Stomach smooth muscle (tissue), 2 donors: ENCODE measurements at regions not wholly inside any gene's neighbourhood (a gene's known extent, or its start where the extent isn't known, plus 50 kb on each side); places are given as distances from the start of the nearest gene placed in this dataset.

Source experiments
- H3K27ac ChIP-seq: one replicate; pipeline ENCODE4 v1.7.0; 2013; ENCODE audit warnings: mild to moderate bottlenecking, low read length, inconsistent platforms
- H3K27me3 ChIP-seq, 2 donors: one replicate each; pipeline ENCODE4 v1.7.0; 2013; ENCODE audit warnings: low read length in 2 of 2; ENCODE audit not compliant: insufficient read depth in 2 of 2, control insufficient read depth in 1 of 2
- H3K36me3 ChIP-seq, 2 donors: one replicate each; pipeline ENCODE4 v1.7.0; 2013; ENCODE audit warnings: low read length in 2 of 2; ENCODE audit not compliant: control insufficient read depth in 2 of 2, insufficient read depth in 2 of 2
- H3K4me1 ChIP-seq: one replicate; pipeline ENCODE4 v1.7.0; 2013; ENCODE audit warnings: low read length; ENCODE audit not compliant: control insufficient read depth, insufficient read depth
- H3K4me3 ChIP-seq, 2 donors: one replicate each; pipeline ENCODE4 v1.7.0; 2013; ENCODE audit warnings: low read length in 2 of 2
- H3K9ac ChIP-seq, 2 donors: one replicate each; pipeline ENCODE4 v1.7.0; 2013; ENCODE audit warnings: low read length in 2 of 2, mild to moderate bottlenecking in 1 of 2
- H3K9me3 ChIP-seq, 2 donors: one replicate each; pipeline ENCODE4 v1.7.0; 2013; ENCODE audit warnings: low read length in 2 of 2; ENCODE audit not compliant: control insufficient read depth in 2 of 2
- donor health status: healthy.
- donor health status: Pancreatic carcinoma.

GRCh38 chr7:52781250-52781649 is 254.2 kb upstream of the POM121L12 start:
- no peak overlapping the region for H3K9ac ChIP-seq
- no peaks in the 10 kb centered on the region for H3K36me3 ChIP-seq
- no peak overlapping the region for H3K4me3 ChIP-seq
- H3K4me1 ChIP-seq = no peaks in the 10 kb centered on the region
- H3K9me3 ChIP-seq = no peaks in the 10 kb centered on the region
- no peak overlapping the region for H3K27ac ChIP-seq
- H3K27me3 ChIP-seq = no peaks in the 10 kb centered on the region

GRCh38 chr7:52779004-52779403 is 256.4 kb upstream of the POM121L12 start:
- no peaks in the 10 kb centered on the region for H3K27me3 ChIP-seq
- H3K9ac ChIP-seq = no peak overlapping the region
- no peaks in the 10 kb centered on the region for H3K36me3 ChIP-seq
- H3K4me3 ChIP-seq = no peak overlapping the region
- H3K4me1 ChIP-seq = no peaks in the 10 kb centered on the region
- H3K9me3 ChIP-seq = no peaks in the 10 kb centered on the region
- no peak overlapping the region for H3K27ac ChIP-seq

GRCh38 chr7:52777051-52777822 is 258.2 kb upstream of the POM121L12 start:
- H3K27ac ChIP-seq = no peak overlapping the region
- H3K4me3 ChIP-seq = no peak overlapping the region
- H3K9ac ChIP-seq = no peak overlapping the region
- H3K4me1 ChIP-seq = no peaks in the 10 kb centered on the region
- no peaks in the 10 kb centered on the region for H3K27me3 ChIP-seq
- no peaks in the 10 kb centered on the region for H3K9me3 ChIP-seq
- H3K36me3 ChIP-seq = no peaks in the 10 kb centered on the region

- H3K27me3 ChIP-seq = no peaks in the 10 kb centered on the region
- no peaks in the 10 kb centered on the region for H3K4me1 ChIP-seq
Measured at GRCh38 chr7:52775876-52776275, 259.6 kb upstream of the POM121L12 start.

GRCh38 chr7:52771177-52771576 is 264.3 kb upstream of the POM121L12 start:
- Histone ChIP-seq H3K9me3 (no peaks in the 10 kb centered on the region), H3K4me1 (no peaks in the 10 kb centered on the region), H3K4me3 (no peak overlapping the region), H3K27me3 (no peaks in the 10 kb centered on the region), H3K36me3 (no peaks in the 10 kb centered on the region), H3K27ac (no peak overlapping the region), H3K9ac (no peak overlapping the region)

More at GRCh38 chr7:52775876-52776275, 259.6 kb upstream of the POM121L12 start:
- H3K27ac ChIP-seq = no peak overlapping the region
- H3K9ac ChIP-seq = no peak overlapping the region
- H3K36me3 ChIP-seq = no peaks in the 10 kb centered on the region
- no peaks in the 10 kb centered on the region for H3K9me3 ChIP-seq
- no peak overlapping the region for H3K4me3 ChIP-seq

- Histone ChIP-seq H3K9ac (no peak overlapping the region), H3K27ac (no peak overlapping the region), H3K9me3 (no peaks in the 10 kb centered on the region), H3K4me3 (no peak overlapping the region), H3K4me1 (no peaks in the 10 kb centered on the region), H3K27me3 (no peaks in the 10 kb centered on the region), H3K36me3 (no peaks in the 10 kb centered on the region)
Measured at GRCh38 chr7:52764492-52765169, 270.8 kb upstream of the POM121L12 start.

- H3K27ac ChIP-seq = no peak overlapping the region
- no peaks in the 10 kb centered on the region for H3K27me3 ChIP-seq
- H3K36me3 ChIP-seq = no peaks in the 10 kb centered on the region
- no peak overlapping the region for H3K4me3 ChIP-seq
- H3K9me3 ChIP-seq = no peaks in the 10 kb centered on the region
- H3K9ac ChIP-seq = no peak overlapping the region
- H3K4me1 ChIP-seq = no peaks in the 10 kb centered on the region
Measured at GRCh38 chr7:52758356-52758755, 277.1 kb upstream of the POM121L12 start.

GRCh38 chr7:52753855-52754254 is 281.6 kb upstream of the POM121L12 start:
- H3K4me3 ChIP-seq = no peak overlapping the region
- no peaks in the 10 kb centered on the region for H3K36me3 ChIP-seq
- no peak overlapping the region for H3K9ac ChIP-seq
- no peak overlapping the region for H3K27ac ChIP-seq
- H3K27me3 ChIP-seq = no peaks in the 10 kb centered on the region
- H3K9me3 ChIP-seq = no peaks in the 10 kb centered on the region
- H3K4me1 ChIP-seq = no peaks in the 10 kb centered on the region

GRCh38 chr7:52752891-52753290 is 282.5 kb upstream of the POM121L12 start:
- no peak overlapping the region for H3K9ac ChIP-seq
- H3K27me3 ChIP-seq = no peaks in the 10 kb centered on the region
- H3K9me3 ChIP-seq = no peaks in the 10 kb centered on the region
- H3K4me3 ChIP-seq = no peak overlapping the region
- H3K36me3 ChIP-seq = no peaks in the 10 kb centered on the region
- no peaks in the 10 kb centered on the region for H3K4me1 ChIP-seq
- no peak overlapping the region for H3K27ac ChIP-seq

- Histone ChIP-seq H3K27ac (no peak overlapping the region), H3K4me1 (no peaks in the 10 kb centered on the region), H3K4me3 (no peak overlapping the region), H3K9me3 (no peaks in the 10 kb centered on the region), H3K36me3 (no peaks in the 10 kb centered on the region), H3K9ac (no peak overlapping the region), H3K27me3 (no peaks in the 10 kb centered on the region)
Measured at GRCh38 chr7:52749880-52750279, 285.6 kb upstream of the POM121L12 start.

- Histone ChIP-seq H3K4me3 (no peak overlapping the region), H3K27ac (no peak overlapping the region), H3K9me3 (no peaks in the 10 kb centered on the region), H3K9ac (no peak overlapping the region), H3K36me3 (no peaks in the 10 kb centered on the region), H3K27me3 (no peaks in the 10 kb centered on the region), H3K4me1 (no peaks in the 10 kb centered on the region)
Measured at GRCh38 chr7:52747817-52748216, 287.6 kb upstream of the POM121L12 start.
